ENCODE measurements at regions not wholly inside any gene's neighbourhood (a gene's known extent, or its start where the extent isn't known, plus 50 kb on each side); places are given as distances from the start of the nearest gene placed in this dataset.

GRCh38 chr2:59604123-59604522 lies 949.3 kb downstream of the BCL11A start:
- DNase-seq, result no peak

GRCh38 chr2:59594671-59595222 lies 958.7 kb downstream of the BCL11A start:
- DNase-seq, result no peak

GRCh38 chr2:59590798-59591197 lies 962.7 kb downstream of the BCL11A start:
- no peak for DNase-seq

GRCh38 chr2:59589881-59590280 lies 963.6 kb downstream of the BCL11A start:
- DNase-seq, result no peak

- no peak for DNase-seq
Observed at GRCh38 chr2:59588286-59588685, 965.2 kb downstream of the BCL11A start.

GRCh38 chr2:59586176-59586575 lies 967.3 kb downstream of the BCL11A start:
- no peak for DNase-seq

GRCh38 chr2:59585655-59586054 lies 967.8 kb downstream of the BCL11A start:
- no peak for DNase-seq

- DNase-seq, result no peak
Observed at GRCh38 chr2:59584958-59585357, 968.5 kb downstream of the BCL11A start.

GRCh38 chr2:59583173-59583765 lies 970.2 kb downstream of the BCL11A start:
- DNase-seq, result no peak

GRCh38 chr2:59578349-59578748 lies 975.1 kb downstream of the BCL11A start:
- DNase-seq, result no peak

GRCh38 chr2:59575191-59575590 lies 978.3 kb downstream of the BCL11A start:
- no peak for DNase-seq

GRCh38 chr2:59572227-59572626 lies 981.2 kb downstream of the BCL11A start:
- DNase-seq, result no peak

GRCh38 chr2:59570818-59571217 lies 982.6 kb downstream of the BCL11A start:
- DNase-seq, result no peak

- no peak for DNase-seq
Observed at GRCh38 chr2:59569124-59569523, 984.3 kb downstream of the BCL11A start.

GRCh38 chr2:59568461-59568860 lies 985.0 kb downstream of the BCL11A start:
- DNase-seq, result no peak

- DNase-seq, result no peak
Observed at GRCh38 chr2:59567151-59567550, 986.3 kb downstream of the BCL11A start.

GRCh38 chr2:59566739-59567138 lies 986.7 kb downstream of the BCL11A start:
- DNase-seq, result no peak

- no peak for DNase-seq
Observed at GRCh38 chr2:59561281-59561680, 992.2 kb downstream of the BCL11A start.

GRCh38 chr2:59560769-59561168 lies 992.7 kb downstream of the BCL11A start:
- no peak for DNase-seq

- DNase-seq, result no peak
Observed at GRCh38 chr2:59540864-59541263, 1012.6 kb downstream of the BCL11A start.

GRCh38 chr2:59538398-59538911 lies 1015.0 kb downstream of the BCL11A start:
- DNase-seq, result no peak

GRCh38 chr2:59532808-59533207 lies 1020.6 kb downstream of the BCL11A start:
- no peak for DNase-seq

GRCh38 chr2:59530258-59530657 lies 1023.2 kb downstream of the BCL11A start:
- no peak for DNase-seq

GRCh38 chr2:59529726-59530125 lies 1023.7 kb downstream of the BCL11A start:
- no peak for DNase-seq

- no peak for DNase-seq
Observed at GRCh38 chr2:59528525-59528924, 1024.9 kb downstream of the BCL11A start.
